T47D (cell line): ENCODE measurements at regions not wholly inside any gene's neighbourhood (a gene's known extent, or its start where the extent isn't known, plus 50 kb on each side); places are given as distances from the start of the nearest gene placed in this dataset.

Experiments
- DNase-seq, 2 experiments: peaks; one replicate each; pipeline versions ENCODE4 v3.0.0 to v3.0.0-alpha.2; 2011 to 2012; ENCODE audit warnings: low read depth in 1 of 2, low spot score in 1 of 2
- JUND ChIP-seq: IDR thresholded peaks from 2 replicates; pipeline ENCODE4 v1.6.1; 2012; ENCODE audit warnings: low read depth
- in situ Hi-C: cut with HindIII; loops from 2 replicates; pipeline ENCODE4 v1.10.0; 2016; ENCODE audit warnings: low sequenced_read_pairs, low pct_unique_long_range_greater_than_20kb

DNA sequence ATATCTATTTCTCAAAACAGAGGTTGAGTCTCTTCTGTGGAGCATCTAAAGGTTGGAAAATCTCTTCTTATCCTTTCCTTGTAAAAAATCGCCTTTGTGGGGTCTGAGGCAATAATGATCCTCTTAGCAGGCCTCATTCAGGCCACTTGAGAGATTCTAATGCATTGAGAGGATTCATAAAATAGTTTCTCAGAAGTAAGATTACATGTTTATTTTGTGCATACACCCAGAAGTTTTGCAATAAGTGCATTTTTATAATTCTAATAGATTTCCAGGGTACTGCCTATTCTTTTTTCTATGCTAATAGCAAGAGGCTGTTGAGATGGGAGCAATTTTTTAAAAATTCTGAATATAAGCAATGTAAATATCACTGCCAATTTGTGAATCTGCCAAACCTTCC, 342.2 kb upstream of the KLF12 start:
- TF ChIP-seq JUND, result no peak
- DNase-seq, result no peak
- in situ Hi-C loops, result no loop called here

DNA sequence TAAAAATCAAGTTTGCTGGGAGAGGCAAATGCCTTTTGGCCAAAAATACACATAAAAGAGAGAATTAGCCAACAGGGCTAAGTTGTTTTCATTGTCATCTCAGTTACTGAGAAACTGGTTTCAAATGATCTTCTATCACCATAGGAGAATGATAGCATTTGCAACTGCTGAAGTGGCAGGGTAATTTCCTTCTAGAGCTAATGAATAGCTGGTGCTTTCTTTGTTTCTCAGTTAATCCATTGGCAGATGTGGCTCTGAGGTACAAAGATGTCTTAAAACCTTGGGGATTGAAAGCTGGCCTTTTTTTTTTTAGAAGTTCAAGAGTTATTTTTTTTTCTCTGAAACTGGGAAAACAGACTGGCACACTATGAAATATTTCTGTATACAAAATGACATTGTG, 332.7 kb upstream of the KLF12 start:
- no peak for TF ChIP-seq JUND
- in situ Hi-C loops, result no loop called here
- DNase-seq, result no peak

DNA sequence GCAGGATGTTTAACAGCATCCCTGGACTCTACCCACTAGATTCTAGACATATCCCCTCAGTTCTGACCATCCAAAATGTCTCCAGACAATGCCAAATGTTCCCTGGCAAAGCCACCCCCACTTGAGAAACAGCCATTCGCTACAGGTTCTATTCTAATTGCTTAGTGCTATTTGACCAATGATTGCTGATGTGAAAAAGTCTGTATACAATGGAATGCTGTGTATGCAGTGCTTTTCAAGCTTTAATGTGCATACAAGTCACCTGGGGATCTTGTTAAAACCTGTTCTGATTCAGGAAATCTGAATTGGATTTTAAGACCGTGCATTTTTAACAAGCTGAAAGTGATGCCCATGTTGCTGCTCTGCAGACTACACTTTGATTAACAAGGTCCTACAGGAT, 331.8 kb upstream of the KLF12 start:
- TF ChIP-seq JUND, result no peak
- DNase-seq, result peak in 1 of 2 experiments; percentile 3
- in situ Hi-C loops, result no loop called here

DNA sequence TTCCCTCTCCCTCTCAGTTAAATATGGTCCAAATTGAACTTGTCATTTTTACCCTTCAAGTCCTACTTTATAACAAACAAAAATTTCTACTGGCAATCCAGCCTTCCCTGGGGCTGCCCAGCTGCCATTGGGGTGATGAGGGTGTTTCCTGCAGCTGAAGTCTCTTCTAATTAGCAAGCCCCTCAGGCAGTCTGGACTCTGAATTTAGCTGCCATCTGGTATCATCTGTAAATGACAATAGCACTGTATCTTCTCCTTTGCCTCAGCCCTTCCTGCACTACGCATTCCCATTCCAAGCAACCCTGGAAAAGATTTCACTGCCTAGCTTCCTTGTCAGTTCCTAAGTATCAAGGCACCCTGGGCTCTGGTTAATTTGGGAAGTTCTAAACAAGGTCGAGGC, 331.1 kb upstream of the KLF12 start:
- in situ Hi-C loops, result no loop called here
- DNase-seq, result no peak
- TF ChIP-seq JUND, result no peak

DNA sequence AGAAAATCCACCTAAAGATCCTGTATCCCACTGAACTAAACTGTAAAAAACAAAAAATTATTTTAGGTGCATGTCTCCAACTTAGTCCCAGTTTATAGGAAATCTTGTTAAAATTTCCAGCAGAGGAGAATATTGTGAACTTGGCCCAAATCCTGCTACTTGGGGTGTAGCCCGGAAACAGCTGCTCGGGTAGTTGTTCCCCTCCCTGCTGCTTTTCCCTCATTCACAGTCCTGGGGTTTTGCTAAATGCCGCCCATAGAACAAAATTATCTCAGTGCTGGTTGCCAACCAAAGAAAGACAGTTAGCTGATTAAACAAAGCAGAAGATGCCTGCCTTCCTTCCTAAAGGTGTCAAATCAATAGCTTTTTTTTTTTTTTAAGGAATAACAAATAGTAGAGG, 330.5 kb upstream of the KLF12 start:
- TF ChIP-seq JUND, result no peak
- in situ Hi-C loops, result no loop called here
- DNase-seq, result no peak

DNA sequence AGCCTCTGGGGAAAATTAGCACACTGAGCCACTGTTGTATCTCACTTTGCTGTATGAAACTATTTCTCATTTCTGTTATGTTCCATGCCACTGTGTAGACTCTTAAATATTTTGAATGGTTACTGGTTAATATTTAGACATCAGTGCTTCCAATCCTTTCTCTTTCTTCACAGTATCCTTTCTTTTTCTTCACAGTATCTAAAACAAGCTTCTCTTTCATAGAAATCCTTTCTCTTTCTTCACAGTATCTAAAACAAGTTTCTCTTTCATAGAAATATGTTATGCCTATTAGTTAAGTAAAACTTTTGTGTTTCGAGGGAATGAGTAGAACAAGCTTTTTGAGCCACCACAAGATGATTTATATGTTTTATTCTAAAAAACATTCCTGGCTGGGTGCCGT, 326.8 kb upstream of the KLF12 start:
- no peak for TF ChIP-seq JUND
- in situ Hi-C loops, result no loop called here
- DNase-seq, result no peak

DNA sequence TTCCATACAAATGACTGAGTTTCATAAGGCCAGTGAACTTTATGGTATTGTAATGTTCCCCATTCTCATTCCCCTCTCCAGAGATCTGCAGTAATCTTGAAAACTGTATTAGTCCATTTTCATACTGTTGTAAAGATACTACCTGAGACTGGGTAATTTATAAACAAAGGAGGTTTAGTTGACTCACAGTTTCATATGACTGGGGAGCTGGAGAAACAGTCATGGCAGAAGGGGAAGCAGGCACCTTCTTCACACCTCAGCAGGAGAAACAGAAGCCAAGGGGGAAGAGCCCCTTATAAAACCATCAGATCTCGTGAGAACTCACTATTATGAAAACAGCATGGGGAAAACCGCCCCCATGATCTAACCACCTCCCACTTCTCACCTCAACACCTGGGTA, 318.7 kb upstream of the KLF12 start:
- in situ Hi-C loops, result no loop called here
- no peak for TF ChIP-seq JUND
- DNase-seq, result no peak

DNA sequence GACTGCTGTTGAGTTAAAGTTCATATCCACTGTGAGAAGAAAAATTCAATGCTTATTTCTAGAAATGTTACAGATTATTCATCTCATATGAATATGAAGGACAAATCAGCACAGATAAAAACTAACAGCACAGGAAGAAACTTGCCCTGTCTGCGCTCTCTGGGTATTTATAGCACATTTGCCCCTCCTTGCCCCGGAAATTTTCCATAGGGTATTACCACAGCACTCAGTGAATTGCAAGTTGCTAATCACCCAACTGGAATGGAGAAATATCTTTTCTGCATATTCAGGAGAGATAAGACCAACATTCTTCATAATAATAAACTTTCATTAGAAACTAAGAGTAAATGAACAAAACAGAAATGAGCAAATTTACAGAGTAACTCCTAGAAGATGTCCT, 318.0 kb upstream of the KLF12 start:
- no peak for TF ChIP-seq JUND
- no peak for DNase-seq
- in situ Hi-C loops, result no loop called here

DNA sequence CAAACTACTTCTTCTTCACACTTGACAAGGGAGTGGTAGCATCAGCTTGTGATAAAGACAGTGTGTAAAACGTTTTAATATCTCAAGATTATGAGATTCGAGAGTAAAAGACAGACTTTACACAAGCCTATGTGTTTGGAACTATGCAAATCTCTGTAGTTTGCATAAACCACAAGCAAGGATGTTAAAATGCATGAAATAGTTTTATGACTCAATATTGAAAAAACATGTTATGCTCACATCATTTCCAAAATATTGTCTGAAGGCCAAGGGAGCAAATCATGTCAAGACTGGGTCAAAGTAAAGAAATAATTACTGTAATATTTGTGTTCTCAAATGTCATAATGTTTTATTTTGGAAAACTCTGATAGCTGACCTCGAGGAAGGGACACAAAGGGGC, 316.8 kb upstream of the KLF12 start:
- no peak for TF ChIP-seq JUND
- in situ Hi-C loops, result no loop called here
- no peak for DNase-seq

DNA sequence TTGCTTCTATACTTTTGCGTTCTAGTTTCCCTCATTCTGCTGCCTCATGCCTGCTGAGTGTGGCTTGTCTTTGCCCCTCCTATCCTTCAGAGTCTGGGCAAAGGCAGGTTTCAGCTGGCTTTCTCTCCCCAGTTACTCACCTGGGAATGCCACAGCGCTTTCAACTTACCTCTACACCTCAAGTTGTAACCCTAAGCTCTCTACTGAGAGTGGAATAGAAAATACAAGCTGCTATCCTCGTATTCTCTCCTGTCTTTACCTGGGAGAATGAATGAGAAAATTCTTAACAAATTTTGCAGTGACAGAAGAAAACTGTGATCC, 316.3 kb upstream of the KLF12 start:
- DNase-seq, result no peak
- in situ Hi-C loops, result no loop called here

DNA sequence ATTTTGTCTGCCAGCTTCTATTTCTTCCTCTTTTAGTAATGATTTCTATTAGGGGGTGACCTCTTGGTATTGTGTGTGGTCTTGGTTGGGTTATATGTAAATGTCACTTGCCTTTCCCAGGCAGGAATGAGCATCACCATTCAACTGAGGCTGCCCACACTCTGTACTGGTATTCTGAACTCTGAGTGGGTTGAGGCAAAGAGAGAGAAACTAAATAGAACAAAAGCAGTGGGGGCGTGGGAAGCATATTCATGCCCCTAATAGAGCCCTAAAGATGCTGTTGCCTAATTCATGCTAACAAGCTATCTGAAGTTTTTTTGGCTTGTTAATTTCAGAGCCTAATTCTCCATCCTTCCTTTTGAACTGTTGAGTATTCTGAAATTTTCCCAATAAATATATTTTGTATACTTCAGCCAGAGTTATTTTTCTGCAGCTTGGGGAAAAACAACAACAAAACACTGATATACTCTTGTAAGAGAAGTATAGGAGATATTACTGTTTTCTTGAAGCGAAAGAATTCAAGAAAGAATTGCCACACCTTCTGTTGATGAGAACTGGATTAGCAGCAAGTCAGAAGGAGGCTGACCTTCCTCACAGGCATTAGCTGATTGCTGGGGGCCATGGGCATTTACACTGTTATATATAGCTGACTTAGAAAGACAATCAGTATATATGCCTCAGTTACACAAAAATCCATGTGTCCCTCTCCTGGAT, 315.8 kb upstream of the KLF12 start:
- no peak for TF ChIP-seq JUND
- DNase-seq, result no peak
- in situ Hi-C loops, result no loop called here

More for the DNA sequence above, 316.3 kb upstream of the KLF12 start:
- TF ChIP-seq JUND, result no peak

DNA sequence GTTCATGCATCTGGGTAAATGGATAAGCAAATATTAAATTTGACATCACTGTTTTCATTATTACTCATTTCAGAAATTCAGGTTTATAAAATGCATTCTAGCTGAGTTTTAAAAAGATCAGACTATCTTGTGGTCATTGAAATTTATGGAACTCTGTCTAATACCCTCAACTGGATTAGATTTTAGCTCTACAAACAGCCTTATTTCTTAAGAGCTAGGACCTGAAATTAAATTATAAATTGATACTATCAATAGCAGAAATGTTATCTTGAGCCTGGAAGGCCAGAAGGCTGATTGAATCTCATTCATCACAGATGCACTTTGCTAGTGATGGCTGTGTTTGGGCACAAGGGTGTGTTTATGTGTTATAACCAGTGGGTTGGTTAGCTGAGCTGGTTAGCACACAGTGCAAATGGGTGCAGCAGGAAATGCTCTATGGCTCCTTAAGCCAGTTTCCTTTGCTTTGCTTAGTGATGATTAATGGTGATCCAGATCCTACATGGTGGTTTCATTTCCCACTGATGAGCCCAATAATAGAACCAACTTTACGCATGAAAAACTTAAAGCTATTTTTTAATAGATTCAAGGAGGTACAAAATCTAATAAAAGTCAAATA, 310.8 kb upstream of the KLF12 start:
- no peak for DNase-seq
- in situ Hi-C loops, result no loop called here
- TF ChIP-seq JUND, result no peak

DNA sequence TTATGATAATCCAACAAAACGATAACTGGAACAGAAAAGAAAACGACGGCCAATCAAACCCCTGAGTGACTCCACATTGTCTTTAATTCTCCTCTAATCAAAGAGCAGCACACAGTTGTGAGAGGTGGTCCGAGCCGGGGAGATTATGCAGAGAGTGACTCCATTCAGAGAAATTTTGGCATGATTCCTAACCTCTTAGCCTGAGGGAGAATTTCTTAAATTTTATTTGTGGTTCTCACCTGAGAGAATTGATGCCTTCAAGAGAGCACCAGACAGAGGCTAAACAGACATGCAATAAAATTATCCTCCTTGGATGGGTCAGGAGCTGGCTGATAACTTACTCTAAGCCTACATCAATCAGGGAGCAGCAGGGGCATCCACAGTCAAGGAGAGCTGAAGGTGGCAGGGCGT, 310.0 kb upstream of the KLF12 start:
- TF ChIP-seq JUND, result no peak
- in situ Hi-C loops, result no loop called here
- DNase-seq, result peak in 1 of 2 experiments; percentile 44

DNA sequence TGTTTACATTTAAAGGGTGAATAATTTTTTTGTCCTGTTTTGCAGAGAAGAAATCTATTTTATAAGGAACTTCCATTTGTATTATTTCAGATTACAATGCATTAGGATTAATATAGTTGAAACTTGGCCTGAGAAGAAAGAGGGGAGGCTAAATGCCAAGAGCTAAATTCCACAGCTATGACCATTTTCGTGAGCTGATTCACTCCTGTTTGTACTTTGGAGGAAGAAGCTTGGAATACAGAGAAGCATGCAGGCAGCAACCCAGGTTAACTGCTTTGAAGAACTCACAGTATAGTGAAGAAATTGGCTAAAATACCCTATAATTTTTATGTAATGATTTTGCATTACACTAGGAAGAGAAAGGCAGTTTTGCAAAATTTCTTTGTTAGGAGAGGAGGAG, 309.4 kb upstream of the KLF12 start:
- no peak for DNase-seq
- in situ Hi-C loops, result no loop called here
- no peak for TF ChIP-seq JUND
